OCI-LY7 (cell line): ENCODE measurements at regions not wholly inside any gene's neighbourhood (a gene's known extent, or its start where the extent isn't known, plus 50 kb on each side); places are given as distances from the start of the nearest gene placed in this dataset.

Source experiments
- BruUV-seq: library from RNA; stranded (reverse); fragments of 400-500 nt; replicated peaks from 2 replicates; lab custom pipeline; 2021; lab: Mats Ljungman, UMichigan
- CTCF ChIA-PET: fragments of 300-600 bp; sonication (Branson Sonifier 250); formaldehyde crosslinking; loops from one replicate; lab custom pipeline; 2022; ENCODE audit warnings: antibody characterized with exemption; ENCODE audit not compliant: unreplicated experiment; lab: Charles Lee
- POLR2A ChIA-PET: fragments of 300-600 bp; sonication (Branson Sonifier 250); formaldehyde crosslinking; loops from one replicate; lab custom pipeline; 2022; ENCODE audit warnings: antibody characterized with exemption; lab: Charles Lee
- DNase-seq: peaks from one replicate; pipeline ENCODE4 v3.0.0-alpha.2; 2015; ENCODE audit warnings: low spot score
- H2AFZ ChIP-seq: fragments of 200-600 bp; sonication (generic), shearing (Covaris generic); 2 replicates; pipeline ENCODE4 v1.6.1; 2014; ENCODE audit warnings: mild to moderate bottlenecking, antibody characterized with exemption, low read length, moderate library complexity
- H3K27ac ChIP-seq: fragments of 200-600 bp; sonication (generic); 2 replicates; pipeline ENCODE4 v1.5.1; 2014; ENCODE audit warnings: mixed run types, low read depth, mild to moderate bottlenecking, moderate library complexity, low read length, inconsistent platforms; ENCODE audit not compliant: poor library complexity, severe bottlenecking
- H3K36me3 ChIP-seq: fragments of 200-600 bp; sonication (generic); 2 replicates; pipeline ENCODE4 v1.6.1; 2014; ENCODE audit warnings: mild to moderate bottlenecking, antibody characterized with exemption, low read length, moderate library complexity, mixed read lengths; ENCODE audit not compliant: insufficient read depth
- H3K4me1 ChIP-seq: fragments of 200-600 bp; sonication (generic); 2 replicates; pipeline ENCODE4 v1.5.1; 2014; ENCODE audit warnings: mild to moderate bottlenecking, low read length; ENCODE audit not compliant: insufficient read depth, poor library complexity, severe bottlenecking
- H3K4me2 ChIP-seq: fragments of 200-600 bp; sonication (generic); 2 replicates; pipeline ENCODE4 v1.6.1; 2014; ENCODE audit warnings: mild to moderate bottlenecking, low read length
- H3K4me3 ChIP-seq: fragments of 200-600 bp; sonication (generic); 2 replicates; pipeline ENCODE4 v1.5.1; 2014; ENCODE audit warnings: mild to moderate bottlenecking, low read depth, low read length; ENCODE audit not compliant: poor library complexity, severe bottlenecking
- H3K79me2 ChIP-seq: fragments of 200-600 bp; sonication (generic); 2 replicates; pipeline ENCODE4 v1.6.1; 2016; ENCODE audit warnings: low read depth, mild to moderate bottlenecking, low read length, moderate library complexity, mixed read lengths; ENCODE audit not compliant: insufficient read depth
- H3K9me2 ChIP-seq: fragments of 200-600 bp; sonication (generic); 2 replicates; pipeline ENCODE4 v1.6.1; 2016; ENCODE audit warnings: mild to moderate bottlenecking, low read length, mixed read lengths; ENCODE audit not compliant: insufficient read depth
- H3K9me3 ChIP-seq: fragments of 200-600 bp; sonication (generic); 2 replicates; pipeline ENCODE4 v1.6.1; 2014; ENCODE audit warnings: mild to moderate bottlenecking, mixed run types, low read length, mixed read lengths
- H4K20me1 ChIP-seq: fragments of 200-600 bp; sonication (generic); 2 replicates; pipeline ENCODE4 v1.6.1; 2014; ENCODE audit warnings: mild to moderate bottlenecking, antibody characterized with exemption, low read length, moderate library complexity, mixed read lengths; ENCODE audit not compliant: insufficient read depth
- EZH2phosphoT487 ChIP-seq: fragments of 200-600 bp; sonication (generic); IDR thresholded peaks from 2 replicates; pipeline ENCODE4 v1.6.1; 2018; ENCODE audit warnings: low read depth, borderline replicate concordance, mild to moderate bottlenecking, mixed run types, antibody characterized with exemption, low read length, moderate library complexity, mixed read lengths
- intact Hi-C: fragments of 100-400 bp; cut with micrococcal nuclease; formaldehyde crosslinking; loops from one replicate; pipeline ENCODE4 v1.10.0; 2022; ENCODE audit not compliant: unreplicated experiment
- TF ChIP-seq, protein P1 (sequence below): fragments of 200-600 bp; sonication (generic); conservative IDR thresholded peaks from 2 replicates; pipeline ENCODE4 v1.5.1; 2014; ENCODE audit warnings: mild to moderate bottlenecking, antibody characterized with exemption, low read length, moderate library complexity, mixed read lengths

DNA sequence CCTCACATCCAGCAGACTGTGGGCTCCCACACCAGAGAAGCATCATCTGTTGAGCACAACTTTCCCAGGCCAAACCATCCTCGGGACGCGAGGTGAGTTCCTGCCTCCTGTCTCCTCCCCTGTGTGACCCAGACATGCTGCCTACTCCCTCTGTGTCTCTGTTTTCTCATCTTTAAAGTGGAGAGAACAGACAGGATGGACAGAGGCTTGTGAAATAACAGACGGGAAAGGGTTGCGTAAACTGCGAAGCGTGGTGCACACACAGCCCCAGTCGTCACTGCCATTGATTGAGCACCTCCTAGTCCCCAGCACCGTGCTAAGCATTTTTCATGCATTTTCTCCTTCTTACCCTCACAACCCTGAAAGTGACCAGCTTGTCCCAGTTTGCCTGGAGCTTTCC is 52.1 kb upstream of the LMX1B start:
- no peak overlapping the region for H2AFZ ChIP-seq
- intact Hi-C loops: no loop called here

DNA sequence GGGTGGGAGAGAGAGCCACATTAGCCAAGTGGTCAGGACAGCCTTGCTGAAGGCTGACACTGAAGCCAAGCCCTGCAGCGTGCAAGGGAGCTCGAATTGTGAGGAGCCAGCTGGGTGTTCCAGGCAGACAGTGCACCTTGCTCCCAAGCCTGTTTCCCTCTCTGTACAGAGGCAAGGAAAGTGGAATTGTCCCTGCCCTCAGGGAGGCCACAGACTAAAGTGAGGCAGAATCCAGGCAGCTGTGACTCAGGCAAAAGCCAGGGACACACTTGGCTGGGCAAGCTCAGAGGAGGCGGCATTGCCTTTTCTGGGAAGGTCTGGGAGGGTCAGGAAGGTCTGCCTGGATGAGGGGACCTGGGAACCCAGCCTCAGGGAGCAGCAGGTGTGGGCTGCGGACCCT is 50.2 kb upstream of the LMX1B start:
- Histone ChIP-seq H3K27ac (no peak overlapping the region), H3K79me2 (no peaks in the 10 kb centered on the region), H3K4me2 (no peak overlapping the region), H3K4me3 (no peak overlapping the region), H4K20me1 (no peaks in the 10 kb centered on the region), H3K36me3 (no peaks in the 10 kb centered on the region), H3K4me1 (no peaks in the 10 kb centered on the region), H3K9me3 (no peaks in the 10 kb centered on the region), H2AFZ (no peak overlapping the region), H3K9me2 (no peaks in the 10 kb centered on the region)
- CTCF ChIA-PET: no interaction called here
- TF ChIP-seq EZH2phosphoT487: no peak
- TF ChIP-seq, protein P1, sequence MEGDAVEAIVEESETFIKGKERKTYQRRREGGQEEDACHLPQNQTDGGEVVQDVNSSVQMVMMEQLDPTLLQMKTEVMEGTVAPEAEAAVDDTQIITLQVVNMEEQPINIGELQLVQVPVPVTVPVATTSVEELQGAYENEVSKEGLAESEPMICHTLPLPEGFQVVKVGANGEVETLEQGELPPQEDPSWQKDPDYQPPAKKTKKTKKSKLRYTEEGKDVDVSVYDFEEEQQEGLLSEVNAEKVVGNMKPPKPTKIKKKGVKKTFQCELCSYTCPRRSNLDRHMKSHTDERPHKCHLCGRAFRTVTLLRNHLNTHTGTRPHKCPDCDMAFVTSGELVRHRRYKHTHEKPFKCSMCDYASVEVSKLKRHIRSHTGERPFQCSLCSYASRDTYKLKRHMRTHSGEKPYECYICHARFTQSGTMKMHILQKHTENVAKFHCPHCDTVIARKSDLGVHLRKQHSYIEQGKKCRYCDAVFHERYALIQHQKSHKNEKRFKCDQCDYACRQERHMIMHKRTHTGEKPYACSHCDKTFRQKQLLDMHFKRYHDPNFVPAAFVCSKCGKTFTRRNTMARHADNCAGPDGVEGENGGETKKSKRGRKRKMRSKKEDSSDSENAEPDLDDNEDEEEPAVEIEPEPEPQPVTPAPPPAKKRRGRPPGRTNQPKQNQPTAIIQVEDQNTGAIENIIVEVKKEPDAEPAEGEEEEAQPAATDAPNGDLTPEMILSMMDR: no peak
- intact Hi-C loops: no loop called here
- no TSS peak for BruUV-seq
- POLR2A ChIA-PET: no interaction called here
- no peak for DNase-seq

More for the DNA sequence above, 52.1 kb upstream of the LMX1B start:
- no peaks in the 10 kb centered on the region for H3K79me2 ChIP-seq
- no peaks in the 10 kb centered on the region for H3K9me3 ChIP-seq
- no peak for TF ChIP-seq EZH2phosphoT487
- TF ChIP-seq, protein P1: no peak
- H3K4me3 ChIP-seq: no peak overlapping the region
- POLR2A ChIA-PET: no interaction called here
- DNase-seq: no peak
- H3K36me3 ChIP-seq: no peaks in the 10 kb centered on the region
- no peaks in the 10 kb centered on the region for H4K20me1 ChIP-seq
- H3K4me1 ChIP-seq: peaks cover 3% of the 10 kb centered on the region
- H3K9me2 ChIP-seq: no peaks in the 10 kb centered on the region
- no TSS peak for BruUV-seq
- CTCF ChIA-PET: no interaction called here
- no peak overlapping the region for H3K27ac ChIP-seq
- H3K4me2 ChIP-seq: no peak overlapping the region
